Stomach (tissue), 8 donors: ENCODE measurements at regions not wholly inside any gene's neighbourhood (a gene's known extent, or its start where the extent isn't known, plus 50 kb on each side); places are given as distances from the start of the nearest gene placed in this dataset.

ENCODE experiments used
- DNase-seq, 2 donors: peaks; one replicate each; pipeline versions ENCODE4 v3.0.0 to v3.0.0-alpha.2; 2013 to 2019
- H3K27ac ChIP-seq, 5 donors: fragments of 200-600 bp in 4 of 5; sonication (generic) in 4 of 5; one replicate each; pipeline ENCODE4 v1.5.1; 2013 to 2019; ENCODE audit warnings: mild to moderate bottlenecking in 1 of 5, moderate library complexity in 1 of 5
- H3K27me3 ChIP-seq, 3 donors: fragments of 200-600 bp; sonication (generic); one replicate each; pipeline ENCODE4 v1.5.1; 2017 to 2019; ENCODE audit warnings: mixed run types in 1 of 3
- H3K36me3 ChIP-seq, 4 donors: fragments of 200-600 bp; sonication (generic); 1 replicate in 3 of 4; 2 replicates in 1 of 4; pipeline ENCODE4 v1.5.1; 2016 to 2019
- H3K4me1 ChIP-seq, 4 donors: fragments of 200-600 bp; sonication (generic); one replicate each; pipeline ENCODE4 v1.5.1; 2016 to 2019
- H3K4me3 ChIP-seq, 4 donors: fragments of 200-600 bp; sonication (generic) in 3 of 4; one replicate each; pipeline ENCODE4 v1.5.1; 2016 to 2019; ENCODE audit warnings: mild to moderate bottlenecking in 1 of 4
- H3K9me3 ChIP-seq, 4 donors: fragments of 200-600 bp; sonication (generic); one replicate each; pipeline ENCODE4 v1.5.1; 2016 to 2019
- EP300 ChIP-seq: sonication (generic); formaldehyde crosslinking; IDR thresholded peaks from one replicate; pipeline ENCODE4 v1.6.1; 2017; ENCODE audit warnings: antibody characterized with exemption
- POLR2A ChIP-seq, 4 donors: fragments of 450-650 bp; IDR thresholded peaks; one replicate each; pipeline ENCODE4 v1.6.1; 2016; ENCODE audit warnings: antibody characterized with exemption in 4 of 4, control low read depth in 2 of 4, mild to moderate bottlenecking in 1 of 4, moderate library complexity in 1 of 4
- POLR2AphosphoS5 ChIP-seq, 3 donors: sonication (generic); formaldehyde crosslinking; IDR thresholded peaks; one replicate each; pipeline ENCODE4 v1.6.1; 2016; ENCODE audit warnings: antibody characterized with exemption in 3 of 3
- WGBS, 5 donors: extraction: QIAGEN DNeasy Blood & Tissue Kit in 3 of 5; methylation state at CpG; one replicate each; pipeline versions ENCODE4 v1.1.5 to v1.1.7; 2013 to 2018; 5-methylcytosine and 5-hydroxymethylcytosine counted together
- intact Hi-C: fragments of 100-400 bp; cut with DNase I; formaldehyde crosslinking; loops from one replicate; pipeline ENCODE4 v1.15.1; 2023; ENCODE audit warnings: low total_unique reads
- TF ChIP-seq, protein P1 (sequence below), 7 experiments: fragments of 450-650 bp in 4 of 7; fragments of 200-600 bp in 3 of 7; sonication (generic) in 3 of 7; IDR thresholded peaks; one replicate each; pipeline ENCODE4 v1.5.1; 2016 to 2019; ENCODE audit warnings: antibody characterized with exemption in 7 of 7, control low read depth in 2 of 7, mild to moderate bottlenecking in 1 of 7
- donor health status: healthy with polysubstance abuse.
- donor health status: Bipolar disorder and iron deficiency.
- donor health status: healthy.

DNA sequence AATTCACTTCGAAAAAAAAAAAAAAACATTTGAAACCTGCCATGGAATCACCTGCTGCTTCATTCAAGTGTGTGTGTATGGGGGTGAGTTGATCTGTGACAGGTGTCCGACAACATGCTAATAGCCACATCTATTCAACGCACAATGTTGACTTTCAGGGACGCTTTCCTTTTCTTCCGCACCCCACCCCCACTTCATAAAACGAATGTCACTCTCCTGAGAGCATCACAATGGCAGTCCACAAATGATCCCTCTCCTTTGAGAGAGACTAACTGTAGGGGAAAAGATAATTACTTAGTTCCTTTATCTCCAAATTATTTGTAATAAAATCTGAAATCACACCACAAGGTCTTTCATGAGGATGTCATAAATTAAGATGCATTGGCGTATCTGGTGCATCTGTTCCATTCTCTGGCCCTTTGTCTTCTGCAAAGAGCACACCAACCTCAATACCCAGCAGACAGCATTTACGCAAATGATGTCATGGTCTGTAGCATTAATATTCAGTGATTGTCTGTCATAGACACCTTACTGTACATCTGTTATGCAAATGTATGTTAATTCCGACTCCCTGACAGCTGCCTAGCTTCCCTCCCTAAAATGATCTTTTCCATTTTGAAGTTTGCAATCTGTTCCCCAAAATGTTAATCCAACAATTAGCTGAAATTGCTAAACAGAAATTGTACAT lies 640.0 kb upstream of the BOD1L1 start:
- H3K27me3 ChIP-seq = no peaks in the 10 kb centered on the region
- intact Hi-C loops = no loop called here
- TF ChIP-seq, protein P1, sequence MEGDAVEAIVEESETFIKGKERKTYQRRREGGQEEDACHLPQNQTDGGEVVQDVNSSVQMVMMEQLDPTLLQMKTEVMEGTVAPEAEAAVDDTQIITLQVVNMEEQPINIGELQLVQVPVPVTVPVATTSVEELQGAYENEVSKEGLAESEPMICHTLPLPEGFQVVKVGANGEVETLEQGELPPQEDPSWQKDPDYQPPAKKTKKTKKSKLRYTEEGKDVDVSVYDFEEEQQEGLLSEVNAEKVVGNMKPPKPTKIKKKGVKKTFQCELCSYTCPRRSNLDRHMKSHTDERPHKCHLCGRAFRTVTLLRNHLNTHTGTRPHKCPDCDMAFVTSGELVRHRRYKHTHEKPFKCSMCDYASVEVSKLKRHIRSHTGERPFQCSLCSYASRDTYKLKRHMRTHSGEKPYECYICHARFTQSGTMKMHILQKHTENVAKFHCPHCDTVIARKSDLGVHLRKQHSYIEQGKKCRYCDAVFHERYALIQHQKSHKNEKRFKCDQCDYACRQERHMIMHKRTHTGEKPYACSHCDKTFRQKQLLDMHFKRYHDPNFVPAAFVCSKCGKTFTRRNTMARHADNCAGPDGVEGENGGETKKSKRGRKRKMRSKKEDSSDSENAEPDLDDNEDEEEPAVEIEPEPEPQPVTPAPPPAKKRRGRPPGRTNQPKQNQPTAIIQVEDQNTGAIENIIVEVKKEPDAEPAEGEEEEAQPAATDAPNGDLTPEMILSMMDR (IDR thresholded peaks at IDR 0.05) = no peak
- TF ChIP-seq POLR2A (IDR thresholded peaks at IDR 0.05) = no peak
- no peak for TF ChIP-seq POLR2AphosphoS5 (IDR thresholded peaks at IDR 0.05)
- H3K4me3 ChIP-seq = no peak overlapping the region
- no peak for DNase-seq
- WGBS, 5 donors = 72 to 87% (median 79%) methylated on average over 9 of the region's 9 CpGs
- H3K4me1 ChIP-seq = no peaks in the 10 kb centered on the region
- no peak overlapping the region for H3K27ac ChIP-seq
- H3K36me3 ChIP-seq = no peaks in the 10 kb centered on the region
- no peaks in the 10 kb centered on the region for H3K9me3 ChIP-seq

DNA sequence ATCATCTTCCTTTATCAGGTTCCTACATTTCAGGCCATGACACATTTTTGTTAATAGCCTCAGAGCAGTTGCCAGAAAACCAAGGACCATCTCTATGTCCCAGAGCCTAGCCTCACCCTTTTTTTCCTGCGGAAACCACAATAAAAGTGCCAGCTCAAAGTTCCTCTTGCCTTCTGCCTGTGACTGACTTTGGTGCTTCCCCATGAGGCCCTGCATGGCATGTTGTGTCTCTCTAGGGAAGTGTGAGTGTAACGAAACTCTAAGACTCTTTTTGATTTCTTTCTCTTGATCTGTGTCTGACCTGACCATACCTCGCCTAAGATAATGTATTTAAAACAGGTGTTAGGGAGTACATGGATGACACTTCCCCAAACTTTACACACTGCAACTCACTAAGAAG lies 642.3 kb upstream of the BOD1L1 start:
- TF ChIP-seq POLR2AphosphoS5 (IDR thresholded peaks at IDR 0.05) (no peak), POLR2A (IDR thresholded peaks at IDR 0.05) (no peak), EP300 (no peak)
- TF ChIP-seq, protein P1 (IDR thresholded peaks at IDR 0.05) = no peak
- Histone ChIP-seq H3K4me1 (no peaks in the 10 kb centered on the region), H3K36me3 (no peaks in the 10 kb centered on the region), H3K27ac (no peak overlapping the region), H3K4me3 (no peak overlapping the region), H3K9me3 (no peaks in the 10 kb centered on the region), H3K27me3 (no peaks in the 10 kb centered on the region)
- peak in 1 of 2 donors; percentile 20 for DNase-seq
- intact Hi-C loops = no loop called here
- 54 to 80% (median 70%) methylated on average over 3 of the region's 3 CpGs for WGBS, 5 donors

- DNase-seq = no peak
- TF ChIP-seq POLR2AphosphoS5 (IDR thresholded peaks at IDR 0.05) = no peak
- no peak for TF ChIP-seq POLR2A (IDR thresholded peaks at IDR 0.05)
- TF ChIP-seq, protein P1 (IDR thresholded peaks at IDR 0.05) = no peak
- TF ChIP-seq EP300 = no peak
- Histone ChIP-seq H3K4me1 (no peaks in the 10 kb centered on the region), H3K36me3 (no peaks in the 10 kb centered on the region), H3K4me3 (no peak overlapping the region), H3K27ac (no peak overlapping the region), H3K27me3 (no peaks in the 10 kb centered on the region), H3K9me3 (peaks cover 0 to 4% (median 0%) of the 10 kb centered on the region in 4 donors)
- intact Hi-C loops = no loop called here
- WGBS, 5 donors = 56 to 76% (median 68%) methylated on average over 1 of the region's 1 CpG
These were observed 644.7 kb upstream of the BOD1L1 start for GRCh38 chr4:14272206-14272605.

DNA sequence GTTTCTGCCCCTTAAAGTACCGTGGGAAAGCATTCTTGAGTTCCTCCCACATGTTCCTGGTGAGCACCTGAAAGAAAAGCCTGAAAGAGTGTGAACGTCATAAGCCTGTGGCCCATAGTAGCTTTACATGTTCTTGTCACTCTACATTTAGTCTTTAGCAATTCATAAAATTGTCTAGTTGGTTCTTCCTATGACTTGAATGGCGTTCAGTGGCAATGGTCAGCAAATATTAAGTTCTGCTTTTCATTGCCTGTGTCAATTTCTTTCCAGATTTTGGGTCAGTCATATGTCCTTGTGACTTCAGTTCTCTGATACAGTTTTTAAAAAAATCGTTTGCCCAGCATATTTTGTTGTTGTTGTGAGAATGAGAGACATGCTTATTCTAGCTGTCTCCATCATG lies 650.0 kb upstream of the BOD1L1 start:
- H3K4me1 ChIP-seq = no peaks in the 10 kb centered on the region
- intact Hi-C loops = no loop called here
- no peak for TF ChIP-seq POLR2A (IDR thresholded peaks at IDR 0.05)
- TF ChIP-seq EP300 = no peak
- TF ChIP-seq POLR2AphosphoS5 (IDR thresholded peaks at IDR 0.05) = no peak
- TF ChIP-seq, protein P1 (IDR thresholded peaks at IDR 0.05) = no peak
- WGBS, 5 donors = 61 to 75% (median 72%) methylated on average over 4 of the region's 4 CpGs
- no peaks in the 10 kb centered on the region for H3K27me3 ChIP-seq
- no peak for DNase-seq
- no peak overlapping the region for H3K27ac ChIP-seq
- H3K36me3 ChIP-seq = no peaks in the 10 kb centered on the region
- H3K9me3 ChIP-seq = peaks cover 0 to 4% (median 0%) of the 10 kb centered on the region in 4 donors
- no peak overlapping the region for H3K4me3 ChIP-seq
